GM18502 (cell line): ENCODE measurements at regions not wholly inside any gene's neighbourhood (a gene's known extent, or its start where the extent isn't known, plus 50 kb on each side); places are given as distances from the start of the nearest gene placed in this dataset.
"Not testable (repeated sequence)": the region's sequence is repeated elsewhere in the genome, so short reads cannot be mapped to it uniquely, and the experiment has no call there.

Experiments used
- ATAC-seq: cut with Tn5 transposase; IDR thresholded peaks from one replicate; pipeline ENCODE4 v1.9.1; 2021; ENCODE audit warnings: mild to moderate bottlenecking; ENCODE audit not compliant: unreplicated experiment, poor library complexity

- ATAC-seq: no peak
These were observed 95.3 kb upstream of the SNX9 start for GRCh38 chr6:157727629-157728182.

GRCh38 chr6:157728183-157728881 is 94.7 kb upstream of the SNX9 start:
- no peak for ATAC-seq

- no peak for ATAC-seq
These were observed 91.8 kb upstream of the SNX9 start for GRCh38 chr6:157731221-157731620.

GRCh38 chr6:157732007-157732406 is 91.0 kb upstream of the SNX9 start:
- ATAC-seq: no peak

GRCh38 chr6:157732416-157733161 is 90.5 kb upstream of the SNX9 start:
- ATAC-seq: no peak

GRCh38 chr6:157736555-157736954 is 86.5 kb upstream of the SNX9 start:
- ATAC-seq: not testable (repeated sequence)

- no peak for ATAC-seq
These were observed 81.6 kb upstream of the SNX9 start for GRCh38 chr6:157741321-157741947.

GRCh38 chr6:157741948-157742556 is 81.0 kb upstream of the SNX9 start:
- ATAC-seq: no peak

GRCh38 chr6:157744102-157744601 is 78.9 kb upstream of the SNX9 start:
- ATAC-seq: no peak

- no peak for ATAC-seq
These were observed 76.1 kb upstream of the SNX9 start for GRCh38 chr6:157746897-157747296.

- ATAC-seq: no peak
These were observed 75.7 kb upstream of the SNX9 start for GRCh38 chr6:157747370-157747769.

- no peak for ATAC-seq
These were observed 74.0 kb upstream of the SNX9 start for GRCh38 chr6:157748839-157749571.

GRCh38 chr6:157750973-157751372 is 72.1 kb upstream of the SNX9 start:
- ATAC-seq: not testable (repeated sequence)

GRCh38 chr6:157751547-157752200 is 71.4 kb upstream of the SNX9 start:
- ATAC-seq: no peak

- not testable (repeated sequence) for ATAC-seq
These were observed 70.2 kb upstream of the SNX9 start for GRCh38 chr6:157752879-157753278.

GRCh38 chr6:157753291-157753690 is 69.8 kb upstream of the SNX9 start:
- ATAC-seq: no peak

- ATAC-seq: not testable (repeated sequence)
These were observed 69.2 kb upstream of the SNX9 start for GRCh38 chr6:157753801-157754200.

GRCh38 chr6:157754351-157754750 is 68.7 kb upstream of the SNX9 start:
- no peak for ATAC-seq

- no peak for ATAC-seq
These were observed 67.9 kb upstream of the SNX9 start for GRCh38 chr6:157755032-157755745.
